NCI-H2227 (cell line): ENCODE measurements at regions not wholly inside any gene's neighbourhood (a gene's known extent, or its start where the extent isn't known, plus 50 kb on each side); places are given as distances from the start of the nearest gene placed in this dataset.

Experiments used
- DNase-seq: peaks from one replicate; lab custom pipeline; 2025; ENCODE audit not compliant: unreplicated experiment; lab: John Stamatoyannopoulos, UW

DNA sequence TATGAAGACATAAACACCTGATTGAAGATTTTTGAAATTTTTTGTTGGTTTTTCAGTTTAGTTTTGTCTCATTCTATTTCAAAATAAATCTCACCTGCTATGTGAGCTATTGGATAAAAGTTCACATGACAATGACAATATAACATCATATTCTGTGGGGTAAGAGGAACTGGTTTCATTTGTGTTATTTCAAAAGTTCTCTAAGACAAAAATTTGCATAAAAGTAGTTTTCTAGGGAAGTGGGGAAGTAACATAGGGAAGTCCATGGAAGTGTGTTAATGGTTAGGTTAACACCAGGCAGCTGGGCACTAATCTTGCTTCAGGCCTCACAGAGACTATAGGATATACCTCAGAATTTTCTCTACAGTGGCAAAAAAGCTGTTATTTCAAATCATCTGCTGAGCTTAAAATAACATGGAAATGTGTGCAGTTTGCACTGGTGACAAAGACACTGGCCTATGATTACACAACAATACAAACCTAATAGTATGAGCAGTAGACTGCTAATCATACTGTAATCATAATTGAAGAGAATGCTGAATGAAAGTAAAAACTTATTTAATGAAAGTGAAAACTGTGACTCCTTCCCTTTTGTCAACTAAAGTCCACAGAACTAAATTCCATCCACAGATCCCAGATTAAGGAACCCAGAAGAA is 710.6 kb upstream of the TMEM132C start:
- DNase-seq: no peak

DNA sequence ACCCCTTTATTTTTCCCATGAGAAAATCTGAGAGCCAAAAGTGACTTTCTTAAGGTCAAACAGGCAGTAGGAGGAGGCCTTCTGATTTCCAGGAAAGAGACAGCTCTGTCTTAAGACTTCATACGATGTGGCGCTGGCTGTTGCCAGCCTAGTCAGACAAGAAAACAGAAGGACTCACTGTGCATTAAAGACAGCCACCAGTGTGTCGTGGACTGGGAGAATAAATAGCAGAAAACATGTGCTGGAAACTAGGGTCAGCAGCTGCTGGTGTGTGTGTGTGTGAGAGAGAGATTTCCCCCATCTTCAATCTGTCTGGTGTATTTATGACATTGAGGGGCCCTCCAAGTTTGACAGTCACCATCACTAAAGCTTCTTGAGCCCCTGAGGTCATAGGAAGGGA is 708.6 kb upstream of the TMEM132C start:
- DNase-seq: no peak

DNA sequence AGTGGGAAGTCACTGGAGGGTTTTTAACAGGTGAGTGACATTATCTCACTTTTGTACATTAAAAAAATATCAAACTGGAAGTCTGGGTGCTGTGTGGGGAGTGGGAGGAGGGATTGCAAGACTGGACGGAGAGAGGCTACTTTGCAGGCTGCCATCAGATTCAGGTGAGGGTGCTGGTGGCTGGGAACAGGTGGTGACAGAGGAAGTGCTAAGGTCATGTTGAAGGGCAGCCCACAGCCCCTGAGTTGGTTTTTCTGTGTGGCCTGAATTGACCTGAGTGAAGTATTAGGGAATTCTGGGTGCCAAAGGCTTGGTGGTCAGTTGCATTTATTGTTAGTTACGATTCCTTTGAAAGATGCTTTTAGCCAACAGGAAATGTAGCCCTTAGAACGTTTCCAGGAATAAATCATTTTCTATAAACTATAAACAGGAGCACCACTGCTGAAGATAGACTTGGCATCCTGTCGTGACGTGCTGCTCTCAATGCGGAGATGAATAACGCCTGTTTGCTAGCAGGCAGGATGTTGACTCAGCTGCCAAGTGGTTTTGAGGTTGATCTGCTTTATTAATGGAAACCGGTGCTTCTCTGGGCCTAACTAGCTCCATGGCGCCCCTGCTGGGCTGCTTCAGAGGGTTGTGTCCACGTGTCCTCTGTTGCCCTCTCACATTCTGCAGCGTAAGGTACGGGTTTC is 707.5 kb upstream of the TMEM132C start:
- no peak for DNase-seq

DNA sequence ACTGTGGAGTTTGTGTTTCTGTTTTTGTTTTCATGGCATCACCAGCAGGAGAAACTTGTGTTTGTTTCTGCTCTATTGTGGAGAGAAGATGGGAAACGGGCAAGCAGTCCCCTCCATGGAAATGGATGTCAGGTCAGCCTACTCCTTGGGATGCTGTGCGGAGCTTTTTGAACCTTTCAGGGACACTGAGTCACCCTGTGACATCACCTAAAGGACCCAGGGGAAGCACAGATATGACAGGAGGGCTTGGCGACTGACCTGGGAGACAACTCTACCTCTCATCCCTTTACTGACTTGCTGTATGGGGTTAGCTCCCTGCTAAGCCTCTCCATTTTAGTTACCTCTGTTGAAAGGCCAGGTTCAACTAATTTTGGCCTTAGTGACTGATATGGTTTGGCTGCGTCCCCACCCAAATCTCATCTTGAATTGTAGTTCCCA is 706.9 kb upstream of the TMEM132C start:
- DNase-seq: no peak

DNA sequence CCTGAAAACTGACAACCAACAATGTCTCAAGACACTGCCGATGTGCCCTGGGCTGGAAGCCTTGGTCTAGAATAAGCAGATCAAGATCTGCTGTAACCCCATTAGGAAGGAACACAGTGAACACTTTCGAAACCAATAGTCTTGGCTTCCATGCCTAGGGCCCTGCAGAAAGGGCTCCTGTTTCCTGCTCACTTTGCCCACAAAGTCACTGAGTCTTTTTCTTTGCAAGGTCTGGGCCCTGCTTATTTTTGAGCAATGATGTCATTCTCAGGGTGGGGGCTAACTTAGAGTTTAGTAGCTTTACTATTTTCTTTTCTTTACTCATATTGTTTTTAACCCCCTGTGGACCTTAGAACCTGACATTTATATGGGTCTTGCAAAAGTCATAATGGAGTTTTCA is 704.2 kb upstream of the TMEM132C start:
- no peak for DNase-seq

DNA sequence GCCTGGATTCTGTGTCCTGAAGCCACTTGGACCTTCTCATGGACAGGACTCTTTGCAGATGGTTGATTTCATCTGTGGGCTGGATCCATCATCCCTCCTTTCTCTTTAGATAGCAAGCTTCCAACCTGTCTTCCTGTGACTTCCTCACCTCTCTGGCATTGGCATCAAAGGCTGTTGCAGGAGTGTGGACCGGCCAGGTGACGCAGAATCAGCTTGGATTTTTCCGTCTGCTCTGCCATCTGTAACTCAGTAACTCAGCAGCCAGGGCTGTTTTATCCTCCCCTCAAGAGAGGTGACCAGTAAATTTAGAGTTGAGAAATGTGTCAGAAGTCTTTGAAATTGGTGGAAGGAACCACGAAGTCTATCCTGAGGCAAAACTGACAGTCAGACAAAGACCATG is 701.7 kb upstream of the TMEM132C start:
- DNase-seq: no peak

DNA sequence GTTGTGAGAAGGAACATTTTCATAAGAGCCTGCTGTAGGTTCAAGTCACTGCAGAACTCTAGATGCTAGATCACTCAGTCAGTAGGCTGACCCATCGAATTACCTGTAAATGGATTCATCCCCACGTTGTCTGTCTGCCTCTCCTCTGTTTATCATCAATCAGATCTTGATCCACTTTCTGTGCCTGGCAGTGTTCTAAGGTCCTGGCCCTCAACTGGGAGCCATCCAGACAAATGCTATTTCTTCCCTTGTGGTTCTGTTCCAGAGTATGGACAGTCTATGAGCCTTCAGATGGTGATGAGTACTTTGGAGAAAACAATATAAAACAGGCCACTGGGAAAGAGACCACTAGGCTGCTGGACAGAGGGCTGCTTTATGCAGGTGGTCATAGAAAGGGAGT is 699.4 kb upstream of the TMEM132C start:
- no peak for DNase-seq

DNA sequence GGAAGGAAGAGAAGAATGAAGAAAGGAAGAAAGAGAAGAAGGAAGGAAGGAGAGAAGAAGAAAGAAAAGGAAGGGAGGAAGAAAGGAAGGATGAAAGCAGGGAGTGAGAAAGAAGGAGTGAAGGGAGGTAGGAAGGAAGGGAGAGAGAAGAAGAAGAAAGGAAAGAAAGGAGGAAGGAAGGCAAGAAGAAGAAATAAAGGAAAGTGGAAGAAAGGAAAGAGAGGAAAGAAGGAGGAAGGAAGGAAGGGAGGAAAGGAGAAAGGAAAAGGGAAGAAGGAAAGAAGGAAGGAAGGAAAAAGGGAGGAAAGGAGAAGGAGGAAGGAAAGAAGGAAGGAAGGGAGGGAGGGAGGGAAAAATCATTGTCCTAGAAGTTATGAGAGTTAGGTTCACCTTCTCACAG is 696.6 kb upstream of the TMEM132C start:
- DNase-seq: no peak

DNA sequence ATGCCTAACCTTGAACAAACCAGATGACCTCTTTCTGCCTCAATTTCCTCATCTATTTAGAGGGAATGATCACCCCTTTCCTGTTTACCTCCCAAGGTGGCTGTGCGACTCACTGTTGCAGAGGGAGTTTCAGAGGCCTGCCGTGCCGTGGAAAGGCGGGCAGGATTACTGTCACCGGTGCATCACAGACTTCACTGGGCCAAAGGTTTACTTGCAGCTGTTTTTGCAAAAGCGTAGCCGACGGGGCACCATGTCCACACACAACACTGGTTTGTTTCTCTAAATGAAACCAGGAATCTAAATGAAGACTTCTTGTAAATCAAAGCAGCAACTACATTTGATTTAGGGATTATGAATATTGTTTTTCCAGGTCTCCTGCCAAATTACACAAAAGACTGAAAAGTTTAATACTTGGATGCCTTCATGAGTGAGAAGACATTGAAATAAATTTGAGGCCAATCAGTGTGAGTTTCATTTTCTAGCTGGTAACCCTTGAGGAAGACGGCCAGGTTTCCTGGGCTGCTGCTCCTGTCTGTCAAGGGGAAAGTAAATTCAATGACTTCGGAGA is 696.1 kb upstream of the TMEM132C start:
- DNase-seq: no peak

DNA sequence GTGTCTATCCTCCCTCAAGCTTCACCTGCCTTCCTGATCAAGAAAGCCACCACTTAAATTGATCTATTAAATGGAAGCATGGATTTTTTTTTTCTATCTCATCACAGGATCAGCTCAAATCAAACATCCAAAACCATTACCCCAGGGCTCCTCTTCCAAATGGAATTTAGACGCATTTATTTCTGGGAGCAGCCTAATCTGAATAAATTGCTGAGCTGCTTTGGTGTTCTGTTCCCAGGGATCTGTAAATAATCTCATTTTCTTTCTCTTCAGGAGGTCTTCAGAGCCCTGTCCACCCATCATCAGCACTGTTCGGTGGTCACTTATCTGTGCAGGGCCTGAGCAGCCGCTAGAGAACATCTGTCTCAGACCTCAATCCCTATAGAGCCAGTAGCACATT is 695.4 kb upstream of the TMEM132C start:
- DNase-seq: no peak

DNA sequence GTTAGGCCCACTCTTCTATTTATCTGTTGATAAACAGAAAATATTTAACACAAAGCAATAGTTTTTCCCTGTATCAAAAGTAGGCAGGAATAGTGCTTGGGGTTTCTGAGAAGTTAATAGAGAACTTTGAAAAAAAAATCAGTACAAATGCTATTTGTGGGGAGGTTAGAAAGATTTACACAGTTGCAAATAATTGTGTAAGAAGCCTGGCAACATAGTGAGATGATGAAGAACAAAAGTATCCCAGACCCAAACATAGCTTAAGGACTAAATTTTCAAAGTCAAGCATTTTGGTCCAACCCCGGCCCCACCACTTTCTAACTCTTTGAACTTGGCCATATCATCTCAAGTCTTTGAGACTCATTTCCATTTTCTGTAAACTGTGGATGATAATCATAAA is 687.5 kb upstream of the TMEM132C start:
- no peak for DNase-seq

DNA sequence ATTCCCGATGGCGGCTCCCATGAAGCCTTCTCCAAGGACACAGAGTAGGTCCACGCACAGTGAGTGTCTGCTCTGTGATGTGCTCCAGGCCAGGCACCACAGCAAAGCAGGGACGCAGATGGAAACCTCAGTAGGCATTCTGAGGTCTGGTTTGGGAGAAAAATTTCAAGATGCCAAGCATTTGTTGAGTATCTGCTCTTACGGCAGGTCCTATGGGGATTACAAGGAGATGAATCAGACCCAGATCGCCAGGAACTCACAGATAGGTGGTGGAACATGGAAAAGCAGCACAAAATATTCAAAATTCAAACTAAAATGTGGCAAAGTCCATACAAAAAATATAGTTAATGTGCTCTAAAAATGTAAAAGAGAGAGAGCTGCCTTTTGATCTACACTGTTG is 684.9 kb upstream of the TMEM132C start:
- no peak for DNase-seq

DNA sequence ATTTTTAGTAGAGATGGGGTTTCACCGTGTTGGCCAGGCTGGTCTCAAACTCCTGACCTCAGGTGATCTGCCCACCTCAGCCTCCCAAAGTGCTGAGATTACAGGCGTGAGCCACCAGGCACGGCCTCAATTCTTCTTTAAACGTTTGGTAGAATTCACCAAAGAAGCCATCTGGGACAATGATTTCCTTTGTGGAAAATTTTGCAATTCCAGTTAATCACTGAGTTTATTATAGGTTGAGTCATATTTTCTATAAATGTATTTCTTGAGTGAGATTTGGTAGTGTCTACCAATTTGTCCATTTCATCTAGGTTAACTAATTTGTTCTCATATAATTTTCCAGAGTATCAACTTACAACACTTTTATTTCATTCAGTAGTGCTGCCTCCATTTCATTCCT is 683.9 kb upstream of the TMEM132C start:
- DNase-seq: no peak

DNA sequence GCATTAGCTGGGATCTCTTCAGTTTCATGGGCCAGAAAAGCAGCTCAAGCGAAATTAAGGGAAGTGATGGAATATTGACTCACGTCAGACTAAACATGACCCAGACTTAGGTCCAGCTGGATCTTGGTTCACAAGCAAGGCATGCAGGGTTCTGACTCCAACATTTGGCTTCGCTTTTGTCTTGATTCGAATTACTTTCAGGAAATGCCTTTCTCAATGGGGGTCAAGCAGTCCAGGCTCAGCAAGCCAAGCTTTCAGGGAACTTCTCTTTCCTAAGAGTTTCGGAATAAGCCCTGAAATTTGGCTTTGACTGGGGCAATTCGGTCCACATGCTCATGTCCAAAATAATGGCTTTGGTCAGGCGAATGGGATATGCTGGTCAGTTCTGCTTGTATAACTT is 678.7 kb upstream of the TMEM132C start:
- DNase-seq: no peak

DNA sequence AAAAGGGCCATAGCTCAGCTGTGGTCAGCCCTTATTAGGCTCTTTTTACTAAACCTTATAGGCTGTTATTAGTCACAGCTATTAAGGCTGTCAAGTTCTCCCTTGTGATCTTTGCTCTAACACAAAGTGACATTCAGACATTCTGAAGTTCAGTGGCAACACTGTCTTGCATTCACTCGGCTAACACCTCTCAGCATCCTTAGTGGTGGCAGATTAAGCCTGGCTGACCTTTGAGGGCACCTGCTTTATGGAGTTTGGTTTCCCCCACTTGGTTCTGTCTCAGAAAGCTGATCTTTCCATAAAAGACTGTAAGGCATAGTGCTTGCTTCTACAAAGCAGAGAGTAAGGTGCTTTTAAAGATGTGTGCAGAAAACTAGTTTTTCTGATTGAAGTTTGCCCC is 677.4 kb upstream of the TMEM132C start:
- DNase-seq: no peak

DNA sequence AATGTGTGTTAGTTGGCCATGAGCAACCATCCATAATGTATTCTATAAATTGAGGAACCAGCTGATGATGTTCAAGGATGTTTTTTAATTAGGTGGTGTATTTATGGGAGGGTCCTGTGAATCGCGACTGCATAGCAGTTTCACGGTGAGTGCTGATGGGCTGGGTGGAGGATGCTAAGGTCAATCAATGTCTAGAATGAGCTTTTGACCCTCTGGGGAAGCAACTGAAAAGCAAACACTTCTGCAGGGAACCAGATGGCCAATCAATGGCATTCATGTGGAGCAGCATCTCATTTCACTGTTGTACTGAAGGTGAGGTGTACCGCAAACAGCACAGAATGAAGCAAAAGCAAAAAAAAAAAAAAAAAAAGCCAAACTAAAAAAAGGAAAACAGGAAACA is 676.1 kb upstream of the TMEM132C start:
- DNase-seq: no peak

DNA sequence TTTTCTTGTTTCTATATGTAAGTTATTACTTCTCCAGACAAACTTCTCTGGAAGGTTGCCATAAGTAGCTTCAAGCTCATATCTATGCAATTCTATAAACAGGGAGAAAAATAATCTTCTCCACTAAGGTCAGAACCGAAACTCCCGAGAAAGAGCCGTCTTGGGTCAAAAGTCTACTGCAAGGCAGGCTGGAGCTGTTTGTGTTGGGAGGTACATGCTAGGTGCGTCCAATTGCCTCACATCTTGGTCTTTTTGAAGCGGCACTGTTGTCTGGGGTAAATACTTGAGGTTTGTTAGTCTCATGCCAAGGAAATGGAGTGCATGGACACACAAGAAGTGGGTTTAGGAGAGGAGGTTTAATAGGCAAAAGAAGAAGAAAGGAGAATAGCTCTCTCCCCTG is 674.7 kb upstream of the TMEM132C start:
- no peak for DNase-seq

DNA sequence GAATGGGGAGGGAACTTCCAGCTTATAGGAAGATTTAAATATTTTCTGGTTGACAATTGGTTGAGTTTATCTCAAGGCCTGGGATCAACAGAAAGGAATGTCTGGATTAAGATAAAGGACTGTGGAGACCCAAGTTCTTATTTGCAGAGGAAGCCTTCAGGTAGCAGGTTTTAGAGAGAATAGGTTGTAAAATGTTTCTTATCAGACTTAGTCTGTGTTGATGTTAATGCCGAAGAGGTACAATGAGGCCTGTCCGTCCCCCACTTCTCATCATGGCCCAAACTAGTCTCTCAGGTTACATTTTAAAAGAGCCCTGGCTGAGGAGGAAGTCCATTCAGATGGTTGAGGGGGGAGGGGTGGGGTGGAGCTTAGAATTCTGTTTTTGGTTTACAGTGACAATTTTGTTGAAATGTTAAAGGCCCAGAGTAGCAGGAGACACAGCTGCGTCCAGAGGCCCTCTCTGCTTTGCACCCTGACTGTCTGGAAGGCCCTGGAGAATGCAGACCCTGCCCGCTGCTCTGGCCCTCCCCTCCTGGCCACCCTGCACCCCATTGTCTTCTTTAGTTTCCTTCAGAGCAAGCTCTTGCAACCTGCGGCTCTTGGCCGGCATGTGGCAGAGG is 672.5 kb upstream of the TMEM132C start:
- DNase-seq: no peak

DNA sequence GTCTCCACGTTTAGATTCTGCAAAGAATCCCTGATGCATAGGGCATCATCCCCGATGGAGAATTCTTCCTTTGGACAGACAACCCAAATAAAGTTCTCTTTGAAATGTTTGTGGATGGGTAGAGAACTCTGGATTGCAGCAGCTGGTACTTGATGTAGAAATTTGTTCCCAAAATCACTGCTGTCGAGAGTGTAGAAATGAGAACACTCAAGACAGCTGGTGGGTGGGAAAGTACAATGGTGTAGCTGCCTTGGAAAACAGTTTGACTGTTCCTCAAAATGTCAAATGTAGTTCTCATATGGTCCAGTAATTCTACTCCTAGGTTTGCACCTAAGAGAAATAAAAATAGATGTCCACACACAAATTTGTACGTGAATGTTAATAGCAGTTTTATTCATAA is 671.5 kb upstream of the TMEM132C start:
- no peak for DNase-seq

DNA sequence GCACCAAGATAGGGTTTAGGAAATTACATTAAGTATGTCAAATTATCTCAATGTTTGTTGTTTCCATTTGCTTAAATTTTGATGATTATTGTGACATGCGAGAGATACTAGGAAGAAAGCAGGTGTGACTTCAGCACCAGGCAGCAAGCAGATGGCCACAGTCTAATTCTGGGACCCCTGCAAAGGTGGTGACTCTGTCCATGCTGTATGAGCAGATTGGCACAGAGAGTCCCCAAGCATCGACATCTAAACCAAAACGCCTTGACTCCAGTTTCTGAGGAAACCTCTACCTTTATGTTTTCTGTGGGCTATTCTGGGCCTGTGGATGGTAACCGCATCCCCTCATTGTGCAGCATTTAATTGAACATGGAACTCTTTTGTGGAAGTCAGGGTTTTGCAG is 670.1 kb upstream of the TMEM132C start:
- DNase-seq: no peak

DNA sequence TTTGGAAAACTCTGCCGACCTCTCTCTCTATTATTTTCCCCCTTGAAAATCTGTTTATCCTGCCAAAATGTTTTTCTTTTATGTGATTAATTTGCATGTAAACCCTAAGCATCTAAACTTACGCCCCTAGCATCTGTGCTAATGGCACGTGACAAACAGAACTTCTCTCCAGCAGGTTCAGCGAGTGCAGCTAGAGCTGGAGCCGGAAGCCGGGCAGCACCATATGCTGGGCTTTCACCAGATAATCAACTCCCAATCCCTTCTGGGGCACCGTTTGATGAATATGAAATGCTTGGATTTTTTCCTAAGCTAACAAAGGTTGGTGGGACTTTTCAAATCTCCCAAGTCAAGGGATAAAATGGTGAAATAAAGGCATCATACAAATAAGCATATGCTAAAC is 667.5 kb upstream of the TMEM132C start:
- DNase-seq: no peak

DNA sequence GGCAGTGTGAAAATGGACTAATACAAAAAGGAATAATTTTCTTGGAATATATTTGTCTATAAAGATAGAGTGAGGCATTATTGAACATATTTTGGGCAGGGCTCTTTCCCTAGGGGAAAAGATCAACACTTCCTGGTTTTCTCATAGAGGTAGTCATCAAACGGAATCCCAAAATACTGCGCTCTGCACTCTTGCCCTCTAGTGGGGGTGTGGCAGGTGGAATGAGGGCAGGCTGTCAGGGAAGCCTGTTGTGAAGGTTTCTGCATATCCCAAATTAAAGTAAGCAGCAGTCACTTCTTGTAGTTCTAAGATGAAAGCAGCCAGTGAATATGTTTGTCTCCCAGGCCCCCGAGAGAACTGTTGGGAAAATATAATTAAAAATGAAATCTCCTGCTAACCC is 666.8 kb upstream of the TMEM132C start:
- no peak for DNase-seq
